ENCODE measurements at regions not wholly inside any gene's neighbourhood (a gene's known extent, or its start where the extent isn't known, plus 50 kb on each side); places are given as distances from the start of the nearest gene placed in this dataset.
"Not testable (repeated sequence)": the region's sequence is repeated elsewhere in the genome, so short reads cannot be mapped to it uniquely, and the experiment has no call there.

GRCh38 chr1:25171013-25171412, 61.3 kb downstream of the SYF2 start:
- H3K4me1 Mint-ChIP-seq; H3K9me3 Mint-ChIP-seq; H3K27ac Mint-ChIP-seq; H3K36me3 Mint-ChIP-seq (ENCODE audit: low read depth); H3K27me3 Mint-ChIP-seq; H3K4me3 Mint-ChIP-seq; DNase-seq: not testable (repeated sequence)
- ChIA-PET POLR2A (interaction anchor here (0.6 kb wide), 1 partner anchor 25 kb away, joined by 3 read pairs; no protein-coding TSS in a partner anchor), CTCF (interaction anchor here (0.5 to 0.6 kb wide), 2 partner anchors 406 to 1455 kb away, joined by 3 to 4 read pairs; no protein-coding TSS in a partner anchor)

DNA sequence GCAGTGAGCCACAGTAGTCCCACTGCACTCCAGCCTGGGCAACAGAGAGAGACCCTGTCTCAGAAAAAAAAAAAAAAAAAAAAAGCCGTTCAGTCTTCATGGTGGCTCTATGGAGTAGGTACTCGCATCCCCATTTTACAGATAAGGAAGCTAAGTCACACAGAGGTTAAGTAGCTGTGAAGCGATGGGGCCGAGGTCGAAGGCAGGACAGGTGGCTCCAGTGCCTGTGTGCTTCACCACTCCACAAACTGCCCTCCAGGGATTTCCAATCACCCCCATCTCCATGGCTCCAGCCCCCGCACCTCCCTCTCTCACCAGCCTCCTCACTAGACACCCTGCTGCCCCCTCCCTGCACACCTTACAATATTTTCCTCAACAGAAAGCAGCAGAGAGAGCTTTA, 61.9 kb downstream of the SYF2 start:
- Mint-ChIP-seq H3K9me3 (peaks cover 2% of the 10 kb centered on the region), H3K36me3 (ENCODE audit: low read depth) (no peaks in the 10 kb centered on the region), H3K27me3 (peaks cover 2% of the 10 kb centered on the region), H3K4me3 (no peak overlapping the region), H3K27ac (no peak overlapping the region), H3K4me1 (no peaks in the 10 kb centered on the region)
- ChIA-PET POLR2A (no interaction called here), CTCF (interaction anchor here (0.5 to 0.6 kb wide), 2 partner anchors 406 to 1455 kb away, joined by 3 to 4 read pairs; no protein-coding TSS in a partner anchor)
- no peak for DNase-seq

DNA sequence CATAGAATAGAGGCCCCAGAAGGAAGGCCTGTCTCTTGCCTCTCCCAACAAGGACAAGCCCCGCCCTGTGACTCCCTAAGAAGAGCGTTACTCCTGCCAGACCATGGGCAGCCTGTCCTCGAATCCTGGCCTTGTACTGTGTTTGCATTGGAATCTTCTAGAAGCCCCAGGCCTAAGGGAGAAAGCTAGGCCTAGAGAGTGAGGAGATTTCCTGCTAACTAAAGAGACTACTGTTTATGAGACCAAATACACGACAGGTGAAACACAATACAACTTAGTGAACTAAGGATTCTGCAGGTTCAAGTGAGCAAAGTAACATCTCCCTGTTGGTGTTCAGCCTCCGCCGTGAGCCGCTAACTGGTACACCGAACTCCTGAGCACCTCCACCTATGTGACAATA, 62.7 kb downstream of the SYF2 start:
- no peak overlapping the region for H3K4me3 Mint-ChIP-seq
- H3K36me3 Mint-ChIP-seq (ENCODE audit: low read depth): no peaks in the 10 kb centered on the region
- no peaks in the 10 kb centered on the region for H3K4me1 Mint-ChIP-seq
- peaks cover 5% of the 10 kb centered on the region for H3K27me3 Mint-ChIP-seq
- H3K27ac Mint-ChIP-seq: no peak overlapping the region
- POLR2A ChIA-PET: no interaction called here
- no peaks in the 10 kb centered on the region for H3K9me3 Mint-ChIP-seq
- CTCF ChIA-PET: no interaction called here
- DNase-seq: no peak

- H3K9me3 Mint-ChIP-seq: no peaks in the 10 kb centered on the region
- H3K4me3 Mint-ChIP-seq: no peak overlapping the region
- H3K4me1 Mint-ChIP-seq: no peaks in the 10 kb centered on the region
- DNase-seq: no peak
- ChIA-PET CTCF (no interaction called here), POLR2A (no interaction called here)
- peaks cover 6% of the 10 kb centered on the region for H3K27me3 Mint-ChIP-seq
- H3K36me3 Mint-ChIP-seq (ENCODE audit: low read depth): no peaks in the 10 kb centered on the region
- no peak overlapping the region for H3K27ac Mint-ChIP-seq
These were observed 63.1 kb downstream of the SYF2 start for GRCh38 chr1:25169168-25169567.

DNA sequence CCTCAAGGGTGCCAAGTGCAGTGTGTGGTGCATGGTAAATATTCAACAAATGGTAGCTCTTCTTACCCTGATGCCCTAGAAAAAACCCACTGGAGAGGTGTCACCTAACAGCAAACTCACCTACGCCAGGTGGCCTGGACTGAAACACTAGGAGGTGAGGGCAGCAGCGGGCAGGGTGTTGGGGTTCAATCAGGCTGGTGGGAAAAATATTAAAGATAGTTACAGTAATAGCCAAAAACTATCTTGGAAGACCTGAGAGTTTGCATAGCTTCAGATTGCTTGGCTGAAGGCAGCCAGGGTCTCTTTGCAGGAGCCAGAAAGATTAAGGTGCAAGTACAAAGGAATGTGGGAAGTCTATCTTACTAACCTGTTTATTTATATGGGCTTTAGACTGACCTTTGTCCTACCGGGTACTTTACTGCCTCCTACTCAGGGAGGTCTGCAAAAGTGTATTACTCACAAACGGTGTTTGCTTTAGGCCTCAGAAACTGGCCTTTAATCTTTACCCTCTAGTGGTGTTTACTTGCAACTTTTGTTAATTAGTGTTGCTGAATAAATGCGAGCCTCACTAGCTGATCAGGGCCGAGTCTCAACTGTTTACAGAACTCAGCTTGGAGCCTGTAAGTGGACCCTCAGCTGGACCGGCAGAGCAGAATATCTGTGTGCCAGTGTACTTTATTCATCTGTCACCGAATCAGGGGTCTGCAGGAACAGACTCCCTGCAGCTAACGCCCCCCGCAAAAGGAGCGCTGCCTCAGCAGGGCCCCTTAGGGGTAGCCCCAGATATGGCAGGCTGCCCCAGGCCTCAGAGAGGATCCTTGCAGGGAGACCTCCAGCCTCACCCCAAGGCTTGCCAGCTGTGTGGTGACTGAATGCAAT, 63.9 kb downstream of the SYF2 start:
- ChIA-PET CTCF (interaction anchor here (0.9 to 1.3 kb wide), 2 partner anchors 19 to 321 kb away, joined by 3 read pairs; no protein-coding TSS in a partner anchor), POLR2A (no interaction called here)
- Mint-ChIP-seq H3K27ac (no peak overlapping the region), H3K4me3 (no peak overlapping the region), H3K4me1 (no peaks in the 10 kb centered on the region), H3K27me3 (peaks cover 8% of the 10 kb centered on the region), H3K9me3 (no peaks in the 10 kb centered on the region), H3K36me3 (ENCODE audit: low read depth) (no peaks in the 10 kb centered on the region)
- DNase-seq: no peak

DNA sequence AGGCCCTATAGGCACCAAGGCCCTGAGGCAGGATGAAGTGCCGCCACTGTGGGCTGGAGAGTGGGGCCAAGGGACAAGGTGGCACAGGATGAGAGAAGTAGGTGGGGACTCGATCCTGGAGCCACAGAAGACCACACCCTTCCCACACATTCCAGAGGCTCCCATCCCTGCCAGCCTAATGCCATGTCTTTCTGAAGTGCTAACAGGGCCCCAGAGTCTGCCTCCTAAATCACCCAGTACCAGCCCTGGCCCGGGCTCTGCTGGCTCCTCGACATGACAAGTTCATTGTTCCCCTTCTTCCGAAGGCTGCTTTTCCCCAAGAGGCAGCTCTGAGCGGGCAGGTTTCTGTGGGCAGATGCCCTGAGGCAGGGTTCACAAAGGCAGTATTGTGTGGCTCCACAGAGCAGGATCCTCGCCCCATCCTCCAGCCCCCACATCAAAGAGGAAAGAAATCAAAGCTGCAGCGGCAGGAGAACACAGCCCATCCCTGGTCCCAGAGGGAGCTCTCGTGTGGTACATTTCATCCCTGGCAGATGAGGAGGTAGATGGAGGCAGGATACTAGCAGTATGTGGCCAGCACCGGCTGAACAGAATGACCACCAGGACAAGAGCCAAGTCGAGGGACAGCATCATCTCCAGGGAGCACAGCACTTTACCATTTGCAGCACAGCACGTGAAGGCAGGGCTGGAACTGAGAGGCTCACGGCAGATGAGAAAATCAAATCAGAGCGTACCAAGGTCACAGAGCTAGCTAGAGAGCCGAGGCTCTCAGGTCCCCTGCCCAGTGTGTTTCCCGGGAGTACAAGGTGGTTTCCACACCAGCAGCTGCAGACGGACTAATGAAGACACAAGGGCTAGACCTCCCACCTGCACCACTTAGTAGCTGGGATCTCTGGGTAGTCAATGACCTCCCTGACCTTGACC, 64.8 kb downstream of the SYF2 start:
- Mint-ChIP-seq H3K4me1 (no peaks in the 10 kb centered on the region), H3K9me3 (no peaks in the 10 kb centered on the region), H3K27ac (no peak overlapping the region), H3K4me3 (no peak overlapping the region), H3K36me3 (ENCODE audit: low read depth) (no peaks in the 10 kb centered on the region), H3K27me3 (peaks cover 13% of the 10 kb centered on the region)
- POLR2A ChIA-PET: no interaction called here
- CTCF ChIA-PET: interaction anchor here (0.9 to 1.3 kb wide), 2 partner anchors 18 to 320 kb away, joined by 3 read pairs; no protein-coding TSS in a partner anchor
- no peak for DNase-seq

DNA sequence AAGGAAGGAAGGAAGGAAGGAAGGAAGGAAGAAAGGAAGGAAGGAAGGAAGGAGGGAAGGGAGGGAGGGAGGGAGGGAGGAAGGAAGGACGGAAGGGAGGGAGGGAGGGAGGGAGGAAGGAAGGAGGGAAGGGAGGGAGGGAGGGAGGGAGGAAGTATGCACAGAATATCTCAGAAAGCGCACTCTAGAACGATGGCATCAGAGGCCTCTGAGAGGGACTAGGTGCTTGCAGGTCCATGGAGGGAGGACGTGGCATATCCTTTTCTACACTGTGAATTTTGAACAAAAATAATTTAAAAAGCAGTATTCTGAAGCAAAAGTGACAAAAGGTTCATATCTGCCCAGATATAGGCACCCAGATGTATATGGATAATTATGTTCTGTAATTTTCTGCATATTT, 65.5 kb downstream of the SYF2 start:
- Mint-ChIP-seq H3K27me3 (peaks cover 19% of the 10 kb centered on the region), H3K9me3 (no peaks in the 10 kb centered on the region), H3K36me3 (ENCODE audit: low read depth) (no peaks in the 10 kb centered on the region), H3K4me1 (no peaks in the 10 kb centered on the region), H3K27ac (no peak overlapping the region), H3K4me3 (no peak overlapping the region)
- no peak for DNase-seq
- ChIA-PET CTCF (no interaction called here), POLR2A (no interaction called here)

- Mint-ChIP-seq H3K9me3 (peaks cover under 1% of the 10 kb centered on the region), H3K27ac (no peak overlapping the region), H3K4me3 (no peak overlapping the region), H3K4me1 (no peaks in the 10 kb centered on the region), H3K36me3 (ENCODE audit: low read depth) (no peaks in the 10 kb centered on the region), H3K27me3 (peaks cover 41% of the 10 kb centered on the region)
- POLR2A ChIA-PET: no interaction called here
- no peak for DNase-seq
- CTCF ChIA-PET: no interaction called here
These were observed 68.3 kb downstream of the SYF2 start for GRCh38 chr1:25163986-25164385.

DNA sequence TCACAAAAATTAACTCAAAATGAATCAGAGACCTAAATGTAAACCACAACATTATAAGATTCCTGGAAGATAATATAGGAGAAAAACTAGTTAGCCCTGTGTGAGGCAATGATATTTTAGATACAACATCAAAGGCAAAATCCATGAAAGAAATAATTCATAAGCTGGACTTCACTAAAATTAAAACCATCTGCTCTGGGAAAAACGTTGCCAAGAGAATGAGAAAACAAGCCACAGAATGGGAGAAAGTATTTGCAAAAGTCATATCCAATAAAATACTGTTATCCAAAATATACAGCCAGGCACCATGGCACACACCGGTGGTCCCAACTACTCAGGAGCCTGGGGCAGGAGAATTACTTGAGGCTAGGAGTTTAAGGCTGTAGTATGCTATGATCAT, 70.3 kb downstream of the SYF2 start:
- POLR2A ChIA-PET: no interaction called here
- CTCF ChIA-PET: no interaction called here

GRCh38 chr1:25157846-25158245, 74.5 kb downstream of the SYF2 start:
- Mint-ChIP-seq H3K27me3 (peaks cover 69% of the 10 kb centered on the region), H3K4me3 (no peak overlapping the region), H3K9me3 (peaks cover 4% of the 10 kb centered on the region), H3K27ac (no peak overlapping the region), H3K4me1 (no peaks in the 10 kb centered on the region), H3K36me3 (ENCODE audit: low read depth) (no peaks in the 10 kb centered on the region)
- DNase-seq: no peak
- CTCF ChIA-PET: no interaction called here
- POLR2A ChIA-PET: no interaction called here

More for the DNA sequence above, 70.3 kb downstream of the SYF2 start:
- Mint-ChIP-seq H3K4me3 (no peak overlapping the region), H3K27me3 (peaks cover 55% of the 10 kb centered on the region), H3K9me3 (peaks cover 4% of the 10 kb centered on the region), H3K27ac (no peak overlapping the region), H3K4me1 (no peaks in the 10 kb centered on the region), H3K36me3 (ENCODE audit: low read depth) (no peaks in the 10 kb centered on the region)
- DNase-seq: no peak

GRCh38 chr1:25150985-25151495, 81.3 kb downstream of the SYF2 start:
- CTCF ChIA-PET: interaction anchor here (0.6 kb wide), 1 partner anchor 980 kb away, joined by 3 read pairs; no protein-coding TSS in a partner anchor
- Mint-ChIP-seq H3K4me3 (no peak overlapping the region), H3K9me3 (no peaks in the 10 kb centered on the region), H3K36me3 (ENCODE audit: low read depth) (no peaks in the 10 kb centered on the region), H3K27me3 (peaks cover 60% of the 10 kb centered on the region), H3K27ac (no peak overlapping the region), H3K4me1 (peaks cover 2% of the 10 kb centered on the region)
- POLR2A ChIA-PET: no interaction called here
- DNase-seq: no peak

DNA sequence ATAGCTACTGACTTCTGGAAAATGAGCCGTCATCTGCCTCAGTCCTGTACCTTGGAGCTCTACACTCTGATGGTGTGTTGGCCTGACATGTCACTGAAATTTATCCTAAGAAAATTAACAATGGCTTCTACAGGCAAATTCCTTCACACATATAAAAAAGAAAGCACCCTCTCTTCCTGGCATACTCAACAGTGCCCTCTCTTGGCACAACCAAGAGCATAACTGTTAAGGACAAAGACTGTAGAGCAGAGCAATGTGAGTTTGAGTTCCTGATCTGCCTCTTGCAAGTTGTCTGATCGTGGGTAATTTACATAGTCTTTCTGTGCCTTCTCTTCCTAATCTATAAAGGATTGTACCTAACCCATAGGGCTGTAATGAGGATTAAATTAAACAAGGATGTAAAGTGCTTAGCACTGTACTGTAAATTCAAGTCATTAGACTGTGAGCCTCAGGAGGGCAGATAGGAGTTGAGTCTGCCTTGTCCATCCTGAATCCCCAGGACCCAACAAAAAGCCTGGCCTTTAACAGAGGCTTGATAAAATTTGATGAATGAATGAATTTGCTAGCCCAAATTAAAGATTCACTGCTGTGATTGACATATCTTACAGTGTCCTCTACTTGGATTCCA, 83.5 kb downstream of the SYF2 start:
- no peak overlapping the region for H3K27ac Mint-ChIP-seq
- H3K4me1 Mint-ChIP-seq: peaks cover 2% of the 10 kb centered on the region
- peak; percentile 59 for DNase-seq
- no peaks in the 10 kb centered on the region for H3K36me3 Mint-ChIP-seq (ENCODE audit: low read depth)
- CTCF ChIA-PET: interaction anchor here (1.0 to 2.4 kb wide), 4 partner anchors 10 to 305 kb away, joined by 3 to 6 read pairs (median 4); no protein-coding TSS in a partner anchor
- peaks cover 46% of the 10 kb centered on the region for H3K27me3 Mint-ChIP-seq
- no peak overlapping the region for H3K4me3 Mint-ChIP-seq
- no peaks in the 10 kb centered on the region for H3K9me3 Mint-ChIP-seq
- POLR2A ChIA-PET: interaction anchor here (0.7 kb wide), 1 partner anchor 223 kb away, joined by 3 read pairs; no protein-coding TSS in a partner anchor
